Neural progenitor cell (in vitro differentiated cells): ENCODE measurements at regions not wholly inside any gene's neighbourhood (a gene's known extent, or its start where the extent isn't known, plus 50 kb on each side); places are given as distances from the start of the nearest gene placed in this dataset.

Experiments used
- DNase-seq: peaks from one replicate; pipeline ENCODE4 v3.0.0-alpha.2; 2016; ENCODE audit warnings: low spot score
- H2AFZ ChIP-seq: fragments of 200-600 bp; sonication (generic); replicated peaks from 2 replicates; pipeline ENCODE4 v1.6.1; 2016; ENCODE audit warnings: antibody characterized with exemption
- H3F3A ChIP-seq: fragments of 200-600 bp; sonication (generic); 2 replicates; pipeline ENCODE4 v1.6.1; 2016; ENCODE audit warnings: antibody characterized with exemption, low read depth
- H3K27ac ChIP-seq: fragments of 200-600 bp; sonication (generic); 2 replicates; pipeline ENCODE4 v1.5.1; 2016; ENCODE audit warnings: mild to moderate bottlenecking
- H3K27me3 ChIP-seq: fragments of 200-600 bp; sonication (generic); 2 replicates; pipeline ENCODE4 v1.6.1; 2016; ENCODE audit warnings: mild to moderate bottlenecking, moderate library complexity
- H3K36me3 ChIP-seq: fragments of 200-600 bp; sonication (generic); 2 replicates; pipeline ENCODE4 v1.5.1; 2016
- H3K4me1 ChIP-seq: fragments of 200-600 bp; sonication (generic); 2 replicates; pipeline ENCODE4 v1.6.1; 2016; ENCODE audit warnings: mixed run types
- H3K4me2 ChIP-seq: fragments of 200-600 bp; sonication (generic); 2 replicates; pipeline ENCODE4 v1.6.1; 2016
- H3K4me3 ChIP-seq: fragments of 200-600 bp; sonication (generic); 2 replicates; pipeline ENCODE4 v1.5.1; 2016
- H3K79me2 ChIP-seq: fragments of 200-600 bp; sonication (generic); 2 replicates; pipeline ENCODE4 v1.6.1; 2016; ENCODE audit warnings: low read depth
- H3K9ac ChIP-seq: fragments of 200-600 bp; sonication (generic); 2 replicates; pipeline ENCODE4 v1.6.1; 2016
- H3K9me3 ChIP-seq: fragments of 200-600 bp; sonication (generic); 2 replicates; pipeline ENCODE4 v1.5.1; 2016; ENCODE audit warnings: low read depth
- H4K20me1 ChIP-seq: fragments of 200-600 bp; sonication (generic); 2 replicates; pipeline ENCODE4 v1.6.1; 2016; ENCODE audit warnings: low read depth
- H3K27ac Mint-ChIP-seq: 3 replicates; pipeline ENCODE4 v1.8.0; 2021; ENCODE audit warnings: mixed read lengths
- H3K27me3 Mint-ChIP-seq: 2 replicates; pipeline ENCODE4 v1.8.0; 2022; ENCODE audit warnings: low read depth, mild to moderate bottlenecking, inconsistent platforms, moderate library complexity, mixed read lengths; ENCODE audit not compliant: insufficient read depth
- H3K36me3 Mint-ChIP-seq: 3 replicates; pipeline ENCODE4 v1.8.0; 2021; ENCODE audit warnings: mixed read lengths
- H3K4me1 Mint-ChIP-seq: 3 replicates; pipeline ENCODE4 v1.8.0; 2021; ENCODE audit warnings: mixed read lengths
- H3K4me3 Mint-ChIP-seq: 3 replicates; pipeline ENCODE4 v1.8.0; 2021; ENCODE audit warnings: mild to moderate bottlenecking, moderate library complexity, mixed read lengths
- H3K9me3 Mint-ChIP-seq: 3 replicates; pipeline ENCODE4 v1.8.0; 2020; ENCODE audit warnings: mixed read lengths
- CTCF ChIP-seq: fragments of 200-600 bp; sonication (generic); IDR thresholded peaks from 2 replicates; pipeline ENCODE4 v1.5.1; 2017; ENCODE audit warnings: antibody characterized with exemption, mild to moderate bottlenecking
- EZH2 ChIP-seq: fragments of 200-600 bp; sonication (generic); IDR thresholded peaks from 2 replicates; pipeline ENCODE4 v1.6.1; 2017; ENCODE audit warnings: antibody characterized with exemption, mild to moderate bottlenecking, moderate library complexity
- EZH2phosphoT487 ChIP-seq: fragments of 200-600 bp; sonication (generic); IDR thresholded peaks from 2 replicates; pipeline ENCODE4 v1.6.1; 2017; ENCODE audit warnings: antibody characterized with exemption

GRCh38 chr22:48004936-48005335 is 1242.5 kb downstream of the TBC1D22A start:
- Histone ChIP-seq H2AFZ (no peak overlapping the region), H3K4me1 (no peaks in the 10 kb centered on the region), H3K27me3 (no peaks in the 10 kb centered on the region), H3K36me3 (no peaks in the 10 kb centered on the region), H3K4me2 (no peak overlapping the region), H3K9ac (no peak overlapping the region), H3K27ac (no peak overlapping the region), H3K9me3 (no peaks in the 10 kb centered on the region), H3K4me3 (no peak overlapping the region), H3K79me2 (no peaks in the 10 kb centered on the region), H3F3A (no peaks in the 10 kb centered on the region), H4K20me1 (no peaks in the 10 kb centered on the region)
- Mint-ChIP-seq H3K4me1 (peaks cover 11% of the 10 kb centered on the region), H3K27ac (no peak overlapping the region), H3K4me3 (no peak overlapping the region), H3K27me3 (peaks cover 2% of the 10 kb centered on the region), H3K36me3 (no peaks in the 10 kb centered on the region), H3K9me3 (peaks cover 3% of the 10 kb centered on the region)
- no peak for DNase-seq
- TF ChIP-seq EZH2, result no peak
- TF ChIP-seq CTCF, result no peak
- no peak for TF ChIP-seq EZH2phosphoT487

- no peak overlapping the region for H3K27ac Mint-ChIP-seq
- peaks cover 3% of the 10 kb centered on the region for H3K9me3 Mint-ChIP-seq
- no peaks in the 10 kb centered on the region for H3K36me3 Mint-ChIP-seq
- H3K4me3 ChIP-seq, result no peak overlapping the region
- TF ChIP-seq EZH2 (no peak), CTCF (peak; percentile 11)
- no peaks in the 10 kb centered on the region for H3K27me3 ChIP-seq
- no peak overlapping the region for H3K9ac ChIP-seq
- no peaks in the 10 kb centered on the region for H3K79me2 ChIP-seq
- no peaks in the 10 kb centered on the region for H4K20me1 ChIP-seq
- no peaks in the 10 kb centered on the region for H3F3A ChIP-seq
- H2AFZ ChIP-seq, result no peak overlapping the region
- H3K4me2 ChIP-seq, result no peak overlapping the region
- H3K9me3 ChIP-seq, result no peaks in the 10 kb centered on the region
- no peak for DNase-seq
- no peaks in the 10 kb centered on the region for H3K36me3 ChIP-seq
- H3K27ac ChIP-seq, result no peak overlapping the region
- peaks cover 2% of the 10 kb centered on the region for H3K27me3 Mint-ChIP-seq
- peaks cover 11% of the 10 kb centered on the region for H3K4me1 Mint-ChIP-seq
- no peaks in the 10 kb centered on the region for H3K4me1 ChIP-seq
- H3K4me3 Mint-ChIP-seq, result no peak overlapping the region
Observed at GRCh38 chr22:48004038-48004437, 1241.6 kb downstream of the TBC1D22A start.

- Histone ChIP-seq H3K9ac (no peak overlapping the region), H4K20me1 (no peaks in the 10 kb centered on the region), H3K27me3 (no peaks in the 10 kb centered on the region), H3K4me3 (no peak overlapping the region), H3K79me2 (no peaks in the 10 kb centered on the region), H3K27ac (no peak overlapping the region), H3K4me2 (no peak overlapping the region), H2AFZ (no peak overlapping the region), H3K4me1 (no peaks in the 10 kb centered on the region), H3F3A (no peaks in the 10 kb centered on the region), H3K36me3 (no peaks in the 10 kb centered on the region), H3K9me3 (no peaks in the 10 kb centered on the region)
- DNase-seq, result no peak
- H3K9me3 Mint-ChIP-seq, result peaks cover 3% of the 10 kb centered on the region
- no peaks in the 10 kb centered on the region for H3K36me3 Mint-ChIP-seq
- no peak overlapping the region for H3K27ac Mint-ChIP-seq
- H3K4me1 Mint-ChIP-seq, result peaks cover 24% of the 10 kb centered on the region
- no peak for TF ChIP-seq CTCF
- TF ChIP-seq EZH2, result no peak
- no peak for TF ChIP-seq EZH2phosphoT487
- peaks cover 2% of the 10 kb centered on the region for H3K27me3 Mint-ChIP-seq
- no peak overlapping the region for H3K4me3 Mint-ChIP-seq
Observed at GRCh38 chr22:48001101-48001500, 1238.7 kb downstream of the TBC1D22A start.

- Mint-ChIP-seq H3K27me3 (peaks cover 2% of the 10 kb centered on the region), H3K36me3 (no peaks in the 10 kb centered on the region), H3K9me3 (peaks cover 3% of the 10 kb centered on the region), H3K27ac (no peak overlapping the region), H3K4me3 (no peak overlapping the region), H3K4me1 (peaks cover 18% of the 10 kb centered on the region)
- no peak for DNase-seq
- Histone ChIP-seq H3K9me3 (no peaks in the 10 kb centered on the region), H3F3A (no peaks in the 10 kb centered on the region), H3K9ac (no peak overlapping the region), H3K4me2 (no peak overlapping the region), H3K27ac (no peak overlapping the region), H3K36me3 (no peaks in the 10 kb centered on the region), H3K4me1 (no peaks in the 10 kb centered on the region), H3K27me3 (no peaks in the 10 kb centered on the region), H3K79me2 (no peaks in the 10 kb centered on the region), H4K20me1 (no peaks in the 10 kb centered on the region), H2AFZ (no peak overlapping the region), H3K4me3 (no peak overlapping the region)
- TF ChIP-seq CTCF (no peak), EZH2phosphoT487 (no peak), EZH2 (no peak)
Observed at GRCh38 chr22:47997612-47998011, 1235.2 kb downstream of the TBC1D22A start.
